ENCODE measurements at regions not wholly inside any gene's neighbourhood (a gene's known extent, or its start where the extent isn't known, plus 50 kb on each side); places are given as distances from the start of the nearest gene placed in this dataset.

DNA sequence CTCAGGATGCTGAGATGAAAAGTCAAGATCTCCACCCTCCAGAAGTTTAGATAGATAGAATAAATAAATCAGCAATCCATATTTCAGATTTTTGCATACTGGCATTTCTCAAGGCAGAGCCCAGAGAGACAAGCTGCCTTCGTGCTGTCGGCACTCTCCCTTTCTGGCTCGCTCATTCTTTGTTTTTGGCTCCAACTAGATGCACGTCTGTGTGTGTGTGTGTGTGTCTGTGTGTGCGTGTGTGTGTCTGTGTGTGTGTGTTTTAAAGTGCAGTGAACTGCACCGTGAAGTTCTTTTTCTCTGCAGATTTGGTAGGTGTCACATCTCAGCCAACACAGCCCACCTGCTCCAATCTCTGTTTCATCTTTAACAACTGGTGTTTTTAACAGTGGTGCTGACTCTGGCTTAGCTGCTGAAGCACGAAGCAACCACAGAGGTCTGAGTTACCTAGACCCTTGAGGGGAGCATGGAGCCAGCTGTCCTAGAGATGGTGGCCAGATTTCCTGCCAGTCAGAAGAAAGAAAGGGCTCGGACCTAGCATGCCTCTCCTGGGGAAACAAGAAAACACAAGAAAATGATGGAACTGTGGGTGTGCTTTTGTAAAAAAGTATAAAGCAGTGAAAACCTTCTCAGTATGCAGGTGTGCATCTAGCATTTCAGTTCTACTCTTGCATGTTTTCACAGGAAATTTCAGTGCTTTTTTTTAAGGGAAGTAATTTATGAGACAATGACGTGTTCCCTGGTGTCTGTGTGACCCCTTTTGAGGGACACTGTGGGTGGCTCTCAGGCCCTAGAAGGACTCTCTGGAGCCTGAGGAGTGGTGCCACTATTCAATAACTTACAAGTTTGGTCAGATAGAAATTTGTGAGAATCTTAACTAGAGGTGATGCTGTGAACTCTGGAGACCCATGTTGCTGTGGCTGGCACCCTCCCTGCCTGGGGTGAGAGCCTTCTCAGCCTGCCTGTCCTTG is 364.3 kb downstream of the RNF144A start:
- H3K4me3 ChIP-seq (ENCODE audit: low read depth, low read length): no peak overlapping the region
- no peak overlapping the region for H4K91ac ChIP-seq (ENCODE audit: low read depth, low read length)
- H3K18ac ChIP-seq (ENCODE audit: low read length): no peak overlapping the region
- H3K23ac ChIP-seq (ENCODE audit: low read length): no peak overlapping the region
- no peak overlapping the region for H2BK120ac ChIP-seq (ENCODE audit: insufficient read depth, low read length, poor library complexity)
- H3K79me2 ChIP-seq (ENCODE audit: control insufficient read depth, insufficient read depth, low read length, poor library complexity): no peaks in the 10 kb centered on the region
- no peak overlapping the region for H3K27ac ChIP-seq (ENCODE audit: low read depth, low read length)
- no peak overlapping the region for H3K14ac ChIP-seq (ENCODE audit: low read length)
- H2BK5ac ChIP-seq (ENCODE audit: low read depth, low read length, poor library complexity): no peak overlapping the region
- no peak overlapping the region for H3K9ac ChIP-seq (ENCODE audit: low read length)
- no peaks in the 10 kb centered on the region for H3K79me1 ChIP-seq (ENCODE audit: low read length)
- no peak overlapping the region for H2AFZ ChIP-seq (ENCODE audit: insufficient read depth, low read length, poor library complexity)
- no peak overlapping the region for H2AK5ac ChIP-seq (ENCODE audit: low read length)
- H3K36me3 ChIP-seq (ENCODE audit: control insufficient read depth in 1 of 2, insufficient read depth in 2 of 2, low read length in 2 of 2): no peaks in the 10 kb centered on the region
- no peaks in the 10 kb centered on the region for H3K4me1 ChIP-seq (ENCODE audit: control insufficient read depth in 1 of 2, insufficient read depth in 2 of 2, low read length in 2 of 2)
- no peaks in the 10 kb centered on the region for H3K27me3 ChIP-seq (ENCODE audit: insufficient read depth, low read length)
- H3K4me2 ChIP-seq (ENCODE audit: low read length): no peak overlapping the region
- no peak overlapping the region for H4K12ac ChIP-seq (ENCODE audit: low read depth, low read length)
- no peak overlapping the region for H3K4ac ChIP-seq (ENCODE audit: low read depth, low read length)
- no peak for DNase-seq
- H2BK12ac ChIP-seq (ENCODE audit: low read length): no peak overlapping the region
- H3K9me3 ChIP-seq (ENCODE audit: insufficient read depth, low read depth, low read length): peaks cover 2% of the 10 kb centered on the region
- WGBS (ENCODE audit: extremely low coverage, insufficient coverage, insufficient read length): no CpG with 5 or more reads among the region's 9 CpGs
- no peak overlapping the region for H4K8ac ChIP-seq (ENCODE audit: low read depth, low read length)

DNA sequence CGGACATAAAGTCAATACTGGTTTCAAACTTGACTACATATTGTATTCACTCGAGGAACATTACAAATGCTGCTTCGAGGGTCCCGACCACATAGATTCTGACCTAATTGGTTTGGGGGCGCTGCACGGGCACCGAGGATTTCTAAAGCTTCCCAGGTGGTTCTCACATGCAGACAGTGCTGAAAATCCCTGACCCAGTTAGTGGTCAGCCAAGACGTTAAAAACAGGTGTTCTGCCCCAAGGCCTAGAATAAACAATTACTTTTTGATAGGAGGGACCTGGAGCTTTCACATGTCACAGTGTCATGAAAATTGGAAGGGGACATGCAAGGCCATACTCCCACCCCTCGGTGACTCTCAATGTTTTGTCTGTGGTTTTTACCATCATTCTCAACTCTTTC is 368.9 kb downstream of the RNF144A start:
- H2AFZ ChIP-seq (ENCODE audit: insufficient read depth, low read length, poor library complexity): no peak overlapping the region
- no peak overlapping the region for H3K4me3 ChIP-seq (ENCODE audit: low read depth, low read length)

DNA sequence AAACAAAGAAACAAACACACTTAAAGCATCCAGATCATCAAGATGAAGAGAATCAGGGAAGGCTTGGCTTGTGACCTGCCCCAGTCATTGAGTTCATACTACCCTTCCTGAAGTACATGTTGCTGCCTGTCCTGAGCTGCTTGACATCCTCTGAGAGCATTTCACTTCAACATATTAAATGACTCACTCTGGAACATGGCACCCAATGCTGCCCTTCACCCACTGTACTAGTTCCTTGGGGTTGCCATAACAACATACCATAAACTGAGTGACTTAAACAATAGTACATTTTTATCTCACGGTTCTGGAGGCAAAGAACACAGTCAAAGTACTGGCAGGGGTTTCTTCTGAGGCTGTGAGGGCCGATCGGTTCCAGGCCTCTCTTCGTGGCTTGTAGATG is 371.3 kb downstream of the RNF144A start:
- H2AK5ac ChIP-seq (ENCODE audit: low read length): no peak overlapping the region
- no peaks in the 10 kb centered on the region for H3K9me3 ChIP-seq (ENCODE audit: insufficient read depth, low read depth, low read length)
- H2AFZ ChIP-seq (ENCODE audit: insufficient read depth, low read length, poor library complexity): no peak overlapping the region
- no peak overlapping the region for H3K4ac ChIP-seq (ENCODE audit: low read depth, low read length)
- H3K36me3 ChIP-seq (ENCODE audit: control insufficient read depth in 1 of 2, insufficient read depth in 2 of 2, low read length in 2 of 2): no peaks in the 10 kb centered on the region
- no peak overlapping the region for H4K8ac ChIP-seq (ENCODE audit: low read depth, low read length)
- no peak overlapping the region for H3K9ac ChIP-seq (ENCODE audit: low read length)
- no peak overlapping the region for H3K4me2 ChIP-seq (ENCODE audit: low read length)
- no peak overlapping the region for H2BK5ac ChIP-seq (ENCODE audit: low read depth, low read length, poor library complexity)
- H3K4me3 ChIP-seq (ENCODE audit: low read depth, low read length): no peak overlapping the region
- no peak overlapping the region for H3K27ac ChIP-seq (ENCODE audit: low read depth, low read length)
- no CpG with 5 or more reads among the region's 4 CpGs for WGBS (ENCODE audit: extremely low coverage, insufficient coverage, insufficient read length)
- H3K14ac ChIP-seq (ENCODE audit: low read length): no peak overlapping the region
- H3K4me1 ChIP-seq (ENCODE audit: control insufficient read depth in 1 of 2, insufficient read depth in 2 of 2, low read length in 2 of 2): no peaks in the 10 kb centered on the region
- no peaks in the 10 kb centered on the region for H3K79me2 ChIP-seq (ENCODE audit: control insufficient read depth, insufficient read depth, low read length, poor library complexity)
- no peak overlapping the region for H3K18ac ChIP-seq (ENCODE audit: low read length)
- no peak overlapping the region for H2BK12ac ChIP-seq (ENCODE audit: low read length)
- H3K23ac ChIP-seq (ENCODE audit: low read length): no peak overlapping the region
- H4K12ac ChIP-seq (ENCODE audit: low read depth, low read length): no peak overlapping the region
- no peak for DNase-seq
- H2BK120ac ChIP-seq (ENCODE audit: insufficient read depth, low read length, poor library complexity): no peak overlapping the region
- no peaks in the 10 kb centered on the region for H3K79me1 ChIP-seq (ENCODE audit: low read length)
- H3K27me3 ChIP-seq (ENCODE audit: insufficient read depth, low read length): no peaks in the 10 kb centered on the region
- no peak overlapping the region for H4K91ac ChIP-seq (ENCODE audit: low read depth, low read length)

More for the DNA sequence above, 368.9 kb downstream of the RNF144A start:
- no peak overlapping the region for H3K9ac ChIP-seq (ENCODE audit: low read length)
- H2BK5ac ChIP-seq (ENCODE audit: low read depth, low read length, poor library complexity): no peak overlapping the region
- H3K27ac ChIP-seq (ENCODE audit: low read depth, low read length): no peak overlapping the region
- no peak overlapping the region for H3K4me2 ChIP-seq (ENCODE audit: low read length)
- H3K18ac ChIP-seq (ENCODE audit: low read length): no peak overlapping the region
- H2AK5ac ChIP-seq (ENCODE audit: low read length): no peak overlapping the region
- H4K12ac ChIP-seq (ENCODE audit: low read depth, low read length): no peak overlapping the region
- no peaks in the 10 kb centered on the region for H3K36me3 ChIP-seq (ENCODE audit: control insufficient read depth in 1 of 2, insufficient read depth in 2 of 2, low read length in 2 of 2)
- no peak overlapping the region for H3K4ac ChIP-seq (ENCODE audit: low read depth, low read length)
- no peaks in the 10 kb centered on the region for H3K27me3 ChIP-seq (ENCODE audit: insufficient read depth, low read length)
- H4K91ac ChIP-seq (ENCODE audit: low read depth, low read length): no peak overlapping the region
- H3K79me2 ChIP-seq (ENCODE audit: control insufficient read depth, insufficient read depth, low read length, poor library complexity): no peaks in the 10 kb centered on the region
- H4K8ac ChIP-seq (ENCODE audit: low read depth, low read length): no peak overlapping the region
- no peak overlapping the region for H3K14ac ChIP-seq (ENCODE audit: low read length)
- no peak overlapping the region for H2BK120ac ChIP-seq (ENCODE audit: insufficient read depth, low read length, poor library complexity)
- H3K9me3 ChIP-seq (ENCODE audit: insufficient read depth, low read depth, low read length): peaks cover 2% of the 10 kb centered on the region
- H3K4me1 ChIP-seq (ENCODE audit: control insufficient read depth in 1 of 2, insufficient read depth in 2 of 2, low read length in 2 of 2): no peaks in the 10 kb centered on the region
- H2BK12ac ChIP-seq (ENCODE audit: low read length): no peak overlapping the region
- H3K23ac ChIP-seq (ENCODE audit: low read length): no peak overlapping the region
- WGBS (ENCODE audit: extremely low coverage, insufficient coverage, insufficient read length): no CpG with 5 or more reads among the region's 9 CpGs
- no peaks in the 10 kb centered on the region for H3K79me1 ChIP-seq (ENCODE audit: low read length)
- no peak for DNase-seq

DNA sequence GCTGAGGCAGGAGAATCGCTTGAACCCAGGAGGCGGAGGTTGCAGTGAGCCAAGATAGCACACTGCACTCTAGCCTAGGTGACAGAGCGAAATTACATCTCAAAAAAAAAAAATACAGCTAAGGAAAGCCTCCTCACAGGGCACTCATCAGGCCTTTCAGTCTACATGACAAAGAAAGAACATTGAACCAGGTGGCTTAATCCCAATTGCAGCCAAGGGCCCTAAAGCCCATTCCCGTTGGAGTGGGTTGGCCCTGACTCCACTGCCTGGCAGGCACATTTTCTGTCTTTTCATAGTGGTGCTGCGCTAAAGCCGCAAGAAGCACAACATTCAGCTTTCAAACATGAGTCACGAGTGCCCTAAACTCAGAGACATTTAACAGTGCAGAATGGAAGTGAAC is 372.5 kb downstream of the RNF144A start:
- H3K4me2 ChIP-seq (ENCODE audit: low read length): no peak overlapping the region
- no peaks in the 10 kb centered on the region for H3K9me3 ChIP-seq (ENCODE audit: insufficient read depth, low read depth, low read length)
- no peak overlapping the region for H3K14ac ChIP-seq (ENCODE audit: low read length)
- no peaks in the 10 kb centered on the region for H3K4me1 ChIP-seq (ENCODE audit: control insufficient read depth in 1 of 2, insufficient read depth in 2 of 2, low read length in 2 of 2)
- H2BK120ac ChIP-seq (ENCODE audit: insufficient read depth, low read length, poor library complexity): no peak overlapping the region
- no CpG with 5 or more reads among the region's 7 CpGs for WGBS (ENCODE audit: extremely low coverage, insufficient coverage, insufficient read length)
- H3K27me3 ChIP-seq (ENCODE audit: insufficient read depth, low read length): no peaks in the 10 kb centered on the region
- no peak overlapping the region for H3K23ac ChIP-seq (ENCODE audit: low read length)
- H2AK5ac ChIP-seq (ENCODE audit: low read length): no peak overlapping the region
- H3K27ac ChIP-seq (ENCODE audit: low read depth, low read length): no peak overlapping the region
- no peak overlapping the region for H4K91ac ChIP-seq (ENCODE audit: low read depth, low read length)
- no peak overlapping the region for H3K9ac ChIP-seq (ENCODE audit: low read length)
- H2AFZ ChIP-seq (ENCODE audit: insufficient read depth, low read length, poor library complexity): no peak overlapping the region
- no peak overlapping the region for H4K8ac ChIP-seq (ENCODE audit: low read depth, low read length)
- no peak for DNase-seq
- no peak overlapping the region for H4K12ac ChIP-seq (ENCODE audit: low read depth, low read length)
- no peak overlapping the region for H2BK12ac ChIP-seq (ENCODE audit: low read length)
- no peak overlapping the region for H3K4me3 ChIP-seq (ENCODE audit: low read depth, low read length)
- H3K79me2 ChIP-seq (ENCODE audit: control insufficient read depth, insufficient read depth, low read length, poor library complexity): no peaks in the 10 kb centered on the region
- H3K79me1 ChIP-seq (ENCODE audit: low read length): no peaks in the 10 kb centered on the region
- no peaks in the 10 kb centered on the region for H3K36me3 ChIP-seq (ENCODE audit: control insufficient read depth in 1 of 2, insufficient read depth in 2 of 2, low read length in 2 of 2)
- H2BK5ac ChIP-seq (ENCODE audit: low read depth, low read length, poor library complexity): no peak overlapping the region
- no peak overlapping the region for H3K18ac ChIP-seq (ENCODE audit: low read length)
- no peak overlapping the region for H3K4ac ChIP-seq (ENCODE audit: low read depth, low read length)

Data from trophoblast cell (in vitro differentiated cells and primary cell).